MM.1S (cell line): ENCODE measurements at regions not wholly inside any gene's neighbourhood (a gene's known extent, or its start where the extent isn't known, plus 50 kb on each side); places are given as distances from the start of the nearest gene placed in this dataset.

Experiments used
- DNase-seq: peaks from one replicate; pipeline ENCODE4 v3.0.0-alpha.2; 2015
- H2AFZ ChIP-seq: fragments of 300-600 bp; sonication (generic); 2 replicates; pipeline ENCODE4 v1.6.0; 2016; ENCODE audit warnings: antibody characterized with exemption, low read length
- H3F3A ChIP-seq: fragments of 300-600 bp; sonication (generic); 2 replicates; pipeline ENCODE4 v1.6.1; 2016; ENCODE audit warnings: mild to moderate bottlenecking, antibody characterized with exemption, low read length, moderate library complexity, mixed read lengths; ENCODE audit not compliant: insufficient read depth
- H3K27ac ChIP-seq: fragments of 300-600 bp; sonication (generic); 2 replicates; pipeline ENCODE4 v1.5.1; 2016; ENCODE audit warnings: mild to moderate bottlenecking, low read length
- H3K27me3 ChIP-seq: fragments of 300-600 bp; sonication (generic); replicated peaks from 2 replicates; pipeline ENCODE4 v1.6.0; 2016; ENCODE audit warnings: low read length; ENCODE audit not compliant: insufficient read depth
- H3K36me3 ChIP-seq: fragments of 300-600 bp; sonication (generic); replicated peaks from 2 replicates; pipeline ENCODE4 v1.6.1; 2016; ENCODE audit warnings: mild to moderate bottlenecking, low read length, mixed read lengths; ENCODE audit not compliant: insufficient read depth
- H3K4me1 ChIP-seq: fragments of 300-600 bp; sonication (generic); 2 replicates; pipeline ENCODE4 v1.6.1; 2016; ENCODE audit warnings: low read length, mixed read lengths
- H3K4me2 ChIP-seq: fragments of 300-600 bp; sonication (generic); 2 replicates; pipeline ENCODE4 v1.6.0; 2016; ENCODE audit warnings: low read depth, low read length
- H3K4me3 ChIP-seq: fragments of 300-600 bp; sonication (generic); 2 replicates; pipeline ENCODE4 v1.5.1; 2016; ENCODE audit warnings: low read length, mixed read lengths
- H3K79me2 ChIP-seq: fragments of 300-600 bp; sonication (generic); 2 replicates; pipeline ENCODE4 v1.6.1; 2016; ENCODE audit warnings: mixed run types, low read length, mixed read lengths
- H3K9ac ChIP-seq: fragments of 300-600 bp; sonication (generic); 2 replicates; pipeline ENCODE4 v1.6.1; 2016; ENCODE audit warnings: low read length, mixed read lengths
- H3K9me2 ChIP-seq: fragments of 300-600 bp; sonication (generic); replicated peaks from 2 replicates; pipeline ENCODE4 v1.6.1; 2016; ENCODE audit warnings: mild to moderate bottlenecking, low read length, mixed read lengths; ENCODE audit not compliant: insufficient read depth
- H3K9me3 ChIP-seq: fragments of 300-600 bp; sonication (generic); replicated peaks from 2 replicates; pipeline ENCODE4 v1.6.1; 2016; ENCODE audit warnings: mild to moderate bottlenecking, low read length, mixed read lengths; ENCODE audit not compliant: insufficient read depth
- H4K20me1 ChIP-seq: fragments of 300-600 bp; sonication (generic); 2 replicates; pipeline ENCODE4 v1.6.1; 2016; ENCODE audit warnings: mild to moderate bottlenecking, low read length, moderate library complexity, mixed read lengths; ENCODE audit not compliant: insufficient read depth
- EZH2 ChIP-seq: fragments of 300-600 bp; sonication (generic); optimal IDR thresholded peaks from 2 replicates; pipeline ENCODE3; 2017; ENCODE audit warnings: low read depth, mild to moderate bottlenecking, antibody characterized with exemption, low read length, mixed read lengths
- EZH2phosphoT487 ChIP-seq: fragments of 300-600 bp; sonication (generic); IDR thresholded peaks from 2 replicates; pipeline ENCODE4 v1.6.1; 2018; ENCODE audit warnings: antibody characterized with exemption, low read length
- TF ChIP-seq, protein P1 (sequence below): fragments of 300-600 bp; sonication (generic); IDR thresholded peaks from 2 replicates; pipeline ENCODE4 v1.5.1; 2016; ENCODE audit warnings: antibody characterized with exemption, low read length, mixed read lengths

DNA sequence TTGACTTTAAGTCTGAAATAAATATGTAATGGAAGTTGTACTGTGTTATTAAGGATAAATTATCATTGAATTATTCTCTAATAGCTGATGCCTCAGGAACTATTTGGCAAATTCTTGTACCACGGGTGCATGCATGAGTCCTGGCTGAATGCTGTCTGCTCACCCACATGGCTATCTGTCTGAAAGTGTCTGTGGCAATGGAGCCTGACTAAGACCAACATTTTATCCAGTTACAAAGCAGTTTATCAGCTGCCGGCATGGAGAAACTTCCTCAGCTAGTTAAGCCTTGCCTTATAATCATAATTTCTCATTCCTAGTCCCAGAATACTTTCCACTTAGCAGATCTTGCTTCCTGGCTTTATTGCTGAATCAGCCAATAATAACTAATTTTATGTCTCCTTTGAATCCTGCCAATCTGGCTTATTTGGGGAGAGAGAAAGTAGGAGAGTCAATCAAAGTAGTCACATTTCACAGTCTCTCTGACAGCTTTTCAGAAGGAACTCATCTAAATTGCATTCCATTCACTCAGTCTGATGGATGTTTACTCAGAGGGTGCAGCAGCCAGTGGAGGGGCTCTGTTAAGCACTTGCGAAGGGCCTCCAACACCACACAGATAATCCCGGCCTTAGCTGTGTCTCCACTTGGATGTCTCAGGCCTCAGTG lies 280.6 kb upstream of the CLEC14A start:
- no peaks in the 10 kb centered on the region for H3K79me2 ChIP-seq
- H3K9ac ChIP-seq = no peak overlapping the region
- no peaks in the 10 kb centered on the region for H3K27me3 ChIP-seq
- no peak overlapping the region for H3K4me3 ChIP-seq
- no peak overlapping the region for H3K27ac ChIP-seq
- no peaks in the 10 kb centered on the region for H3K4me1 ChIP-seq
- no peak for DNase-seq
- H2AFZ ChIP-seq = no peak overlapping the region
- H3K9me2 ChIP-seq = no peaks in the 10 kb centered on the region
- no peaks in the 10 kb centered on the region for H3K36me3 ChIP-seq
- H3F3A ChIP-seq = no peaks in the 10 kb centered on the region
- H3K4me2 ChIP-seq = no peak overlapping the region
- no peak for TF ChIP-seq EZH2phosphoT487
- no peak for TF ChIP-seq EZH2
- TF ChIP-seq, protein P1, sequence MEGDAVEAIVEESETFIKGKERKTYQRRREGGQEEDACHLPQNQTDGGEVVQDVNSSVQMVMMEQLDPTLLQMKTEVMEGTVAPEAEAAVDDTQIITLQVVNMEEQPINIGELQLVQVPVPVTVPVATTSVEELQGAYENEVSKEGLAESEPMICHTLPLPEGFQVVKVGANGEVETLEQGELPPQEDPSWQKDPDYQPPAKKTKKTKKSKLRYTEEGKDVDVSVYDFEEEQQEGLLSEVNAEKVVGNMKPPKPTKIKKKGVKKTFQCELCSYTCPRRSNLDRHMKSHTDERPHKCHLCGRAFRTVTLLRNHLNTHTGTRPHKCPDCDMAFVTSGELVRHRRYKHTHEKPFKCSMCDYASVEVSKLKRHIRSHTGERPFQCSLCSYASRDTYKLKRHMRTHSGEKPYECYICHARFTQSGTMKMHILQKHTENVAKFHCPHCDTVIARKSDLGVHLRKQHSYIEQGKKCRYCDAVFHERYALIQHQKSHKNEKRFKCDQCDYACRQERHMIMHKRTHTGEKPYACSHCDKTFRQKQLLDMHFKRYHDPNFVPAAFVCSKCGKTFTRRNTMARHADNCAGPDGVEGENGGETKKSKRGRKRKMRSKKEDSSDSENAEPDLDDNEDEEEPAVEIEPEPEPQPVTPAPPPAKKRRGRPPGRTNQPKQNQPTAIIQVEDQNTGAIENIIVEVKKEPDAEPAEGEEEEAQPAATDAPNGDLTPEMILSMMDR = no peak
- H4K20me1 ChIP-seq = no peaks in the 10 kb centered on the region
- no peaks in the 10 kb centered on the region for H3K9me3 ChIP-seq

DNA sequence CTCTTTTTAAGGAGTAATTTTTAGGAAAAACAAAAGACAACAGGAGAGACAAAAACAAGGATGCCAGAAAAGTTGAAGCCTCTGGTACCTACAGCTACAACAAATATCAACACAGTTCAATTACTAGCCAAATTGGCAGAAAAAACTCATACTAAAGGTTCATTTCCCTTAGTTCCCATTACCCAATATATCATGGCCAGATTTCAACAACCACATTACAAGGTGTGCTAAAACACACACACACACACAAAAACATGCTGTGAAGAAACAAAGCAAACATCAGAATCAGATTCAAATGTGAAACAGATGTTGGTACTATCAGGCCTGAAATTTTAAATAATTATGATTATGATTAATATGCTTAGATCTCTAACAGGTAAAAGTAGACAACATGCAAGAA lies 272.7 kb upstream of the CLEC14A start:
- H3K4me1 ChIP-seq = no peaks in the 10 kb centered on the region
- H3K4me2 ChIP-seq = no peak overlapping the region
- H3K9me3 ChIP-seq = no peaks in the 10 kb centered on the region
- H2AFZ ChIP-seq = no peak overlapping the region
- no peaks in the 10 kb centered on the region for H4K20me1 ChIP-seq
- no peaks in the 10 kb centered on the region for H3K27me3 ChIP-seq
- no peak overlapping the region for H3K27ac ChIP-seq
- TF ChIP-seq, protein P1 = no peak
- no peak for TF ChIP-seq EZH2
- no peak for TF ChIP-seq EZH2phosphoT487
- H3K4me3 ChIP-seq = no peak overlapping the region
- no peaks in the 10 kb centered on the region for H3F3A ChIP-seq
- no peak for DNase-seq
- H3K9me2 ChIP-seq = no peaks in the 10 kb centered on the region
- no peaks in the 10 kb centered on the region for H3K79me2 ChIP-seq
- H3K9ac ChIP-seq = no peak overlapping the region
- no peaks in the 10 kb centered on the region for H3K36me3 ChIP-seq

DNA sequence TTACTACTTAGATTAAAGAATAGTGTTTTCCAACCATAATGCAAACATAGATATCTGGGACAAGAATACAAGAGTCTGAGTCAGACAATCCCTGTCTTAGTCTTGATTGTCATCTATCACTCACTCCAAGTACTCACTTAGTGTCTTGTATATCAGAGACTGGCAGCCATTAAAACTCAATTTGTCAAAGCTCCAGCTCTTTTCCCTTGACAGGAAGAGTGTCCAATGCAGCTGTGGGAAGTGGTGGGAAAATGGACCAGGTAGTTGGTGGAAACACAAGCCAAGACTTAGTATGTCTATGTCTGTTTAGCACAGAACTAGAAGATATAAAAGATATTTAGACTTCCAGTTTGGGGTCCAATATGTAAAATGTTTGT lies 271.6 kb upstream of the CLEC14A start:
- TF ChIP-seq EZH2 = no peak
- TF ChIP-seq, protein P1 = no peak
- TF ChIP-seq EZH2phosphoT487 = no peak
- H3K27ac ChIP-seq = no peak overlapping the region

More for the DNA sequence above, 271.6 kb upstream of the CLEC14A start:
- H3K9me2 ChIP-seq = no peaks in the 10 kb centered on the region
- no peak overlapping the region for H2AFZ ChIP-seq
- no peaks in the 10 kb centered on the region for H3K9me3 ChIP-seq
- no peaks in the 10 kb centered on the region for H3K36me3 ChIP-seq
- H3K4me1 ChIP-seq = no peaks in the 10 kb centered on the region
- H3K4me3 ChIP-seq = no peak overlapping the region
- H3K4me2 ChIP-seq = no peak overlapping the region
- no peaks in the 10 kb centered on the region for H3F3A ChIP-seq
- no peaks in the 10 kb centered on the region for H3K27me3 ChIP-seq
- no peak for DNase-seq
- H4K20me1 ChIP-seq = no peaks in the 10 kb centered on the region
- H3K9ac ChIP-seq = no peak overlapping the region
- H3K79me2 ChIP-seq = no peaks in the 10 kb centered on the region
